ENCODE measurements at regions not wholly inside any gene's neighbourhood (a gene's known extent, or its start where the extent isn't known, plus 50 kb on each side); places are given as distances from the start of the nearest gene placed in this dataset.
A peak's percentile ranks its signal among the peaks of the same experiment; 100 is the strongest.
"Not testable (repeated sequence)": the region's sequence is repeated elsewhere in the genome, so short reads cannot be mapped to it uniquely, and the experiment has no call there.

DNA sequence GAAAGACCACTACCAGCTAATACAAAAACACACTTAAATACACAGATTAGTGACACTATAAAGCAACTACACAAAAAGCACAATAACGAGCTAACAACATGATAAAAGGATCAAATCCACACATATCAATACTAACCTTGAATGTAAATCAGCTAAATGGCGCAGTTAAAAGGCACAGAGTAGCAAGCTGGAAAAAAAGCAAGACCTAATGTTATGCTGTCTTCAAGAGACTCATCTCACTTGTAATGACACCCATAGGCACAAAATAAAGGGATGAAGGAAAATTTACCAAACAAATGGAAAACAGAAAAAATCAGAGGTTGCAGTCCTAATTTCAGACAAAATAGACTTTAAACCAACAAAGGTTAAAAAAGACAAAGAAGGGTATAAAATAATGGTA lies 86.3 kb downstream of the NUS1 start:
- no peak for DNase-seq

DNA sequence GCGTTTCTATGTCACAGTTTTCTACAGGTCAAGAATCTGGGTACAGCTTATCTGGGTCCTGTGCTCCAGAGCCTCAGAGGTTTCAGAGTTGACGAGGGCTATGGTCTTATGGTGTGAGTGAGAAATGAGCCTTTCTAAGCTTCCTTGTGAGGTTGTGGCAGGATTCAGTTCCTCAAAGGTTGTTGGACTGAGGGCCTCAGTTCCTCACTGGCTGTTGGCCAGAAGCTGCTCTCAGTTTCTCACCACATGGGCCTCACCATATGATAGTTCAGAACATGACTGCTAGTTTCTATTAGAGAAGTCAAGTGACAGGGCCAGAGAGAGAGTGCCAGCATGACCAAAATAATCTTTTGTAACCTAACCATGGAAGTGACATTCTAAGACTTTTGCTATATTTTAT lies 96.1 kb downstream of the NUS1 start:
- DNase-seq = no peak

DNA sequence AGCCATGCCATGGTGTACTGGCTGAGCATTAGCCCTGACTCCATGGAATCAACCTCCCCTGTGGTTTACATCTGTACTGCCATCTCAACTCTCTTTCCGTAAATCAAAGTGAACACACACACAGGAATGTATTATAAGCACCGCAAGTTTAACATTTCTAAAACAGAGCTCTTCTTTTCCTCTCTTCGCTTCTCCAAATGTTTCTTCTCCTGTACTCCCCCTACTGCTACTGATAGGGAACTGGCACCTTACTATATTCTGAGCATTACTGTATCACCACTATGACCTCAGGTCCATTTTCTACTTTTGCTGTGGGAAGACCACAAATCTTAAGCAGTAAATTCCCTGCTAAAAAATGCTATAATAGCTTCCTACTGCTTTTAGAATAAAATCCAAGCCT lies 101.2 kb downstream of the NUS1 start:
- no peak for DNase-seq

DNA sequence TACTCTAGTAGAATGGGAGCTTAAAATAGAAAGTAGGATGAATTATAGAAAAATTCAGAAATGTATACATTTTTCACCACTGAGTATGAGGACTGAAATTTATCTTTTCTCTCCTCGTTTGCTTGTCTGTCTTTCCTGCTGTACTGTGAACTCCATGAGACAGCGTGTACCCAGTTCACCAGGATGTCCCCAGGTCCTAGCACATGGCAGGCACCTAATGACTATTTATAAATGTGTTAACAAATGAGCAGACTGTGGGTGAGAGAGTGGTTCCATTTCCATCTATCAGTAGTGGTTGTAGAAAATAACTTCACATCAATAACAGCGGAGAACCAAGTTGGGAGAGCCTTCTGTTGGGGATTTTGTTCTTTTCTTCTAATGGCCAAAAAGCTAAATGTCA lies 106.3 kb downstream of the NUS1 start:
- no peak for DNase-seq

DNA sequence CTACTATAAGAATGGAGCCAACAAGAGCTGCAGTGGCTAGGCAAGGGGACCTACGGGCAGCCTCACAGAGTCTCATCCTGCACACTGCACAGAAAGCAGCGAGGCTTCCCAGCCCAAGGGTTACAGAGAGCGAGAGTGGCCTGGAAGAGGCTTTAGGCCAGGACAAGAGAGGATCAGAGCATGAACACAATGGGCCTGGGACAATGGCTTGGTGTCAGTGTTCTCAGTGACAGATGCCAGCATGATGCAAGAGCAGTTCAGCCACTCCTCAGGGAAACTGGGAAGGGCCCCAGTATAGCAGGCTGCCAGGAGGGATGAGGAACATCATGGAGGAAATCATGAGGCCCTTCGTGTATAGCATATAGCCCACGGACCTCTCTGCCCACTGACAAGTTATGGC lies 108.0 kb downstream of the NUS1 start:
- DNase-seq = no peak

DNA sequence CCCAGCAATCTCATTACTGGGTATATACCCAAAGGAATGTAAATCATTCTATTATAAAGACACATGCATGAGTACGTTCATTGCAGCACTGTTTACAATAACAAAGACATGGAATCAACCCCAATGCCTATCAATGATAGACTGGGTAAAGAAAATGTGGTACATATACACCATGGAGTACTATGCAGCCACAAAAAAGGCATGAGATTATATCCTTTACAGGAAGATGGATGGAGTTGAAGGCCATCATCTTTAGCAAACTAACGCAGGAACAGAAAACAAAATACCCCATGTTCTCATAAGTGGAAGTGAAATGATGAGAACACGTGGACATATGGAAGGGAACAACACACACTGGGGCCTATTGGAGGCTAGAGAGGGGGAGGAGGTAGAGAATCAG lies 115.7 kb downstream of the NUS1 start:
- DNase-seq = no peak

DNA sequence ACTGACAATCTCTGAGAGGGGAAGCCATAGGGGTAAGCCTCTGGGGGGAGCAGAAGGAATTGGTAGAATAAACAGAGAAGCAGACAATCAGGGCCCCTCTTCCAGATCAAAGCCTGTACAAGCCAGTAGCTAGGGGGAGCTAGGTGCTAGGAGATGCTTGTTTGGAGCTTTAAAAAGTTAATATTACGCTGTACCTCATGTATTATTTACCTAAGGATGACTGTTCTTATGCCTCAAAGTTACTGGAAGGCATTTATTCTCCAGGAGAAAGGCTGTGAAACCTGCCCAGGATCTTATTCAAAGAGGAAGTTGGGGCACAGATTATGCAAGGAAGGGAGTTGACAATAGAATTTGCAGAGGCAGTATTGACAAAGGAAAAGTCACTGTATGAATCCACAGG lies 111.8 kb upstream of the SLC35F1 start:
- no peak for DNase-seq

DNA sequence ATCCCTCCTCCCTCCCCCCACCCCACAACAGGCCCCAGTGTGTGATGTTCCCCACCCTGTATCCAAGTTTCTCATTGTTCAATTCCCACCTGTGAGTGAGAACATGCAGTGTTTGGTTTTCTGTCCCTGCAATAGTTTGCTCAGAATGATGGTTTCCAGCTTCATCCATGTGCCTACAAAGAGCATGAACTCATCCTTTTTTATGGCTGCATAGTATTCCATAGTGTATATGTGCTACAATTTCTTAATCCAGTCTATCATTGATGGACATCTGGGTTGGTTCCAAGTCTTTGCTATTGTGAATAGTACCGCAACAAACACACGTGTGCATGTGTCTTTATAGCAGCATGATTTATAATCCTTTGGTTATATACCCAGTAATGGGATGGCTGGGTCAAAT lies 108.2 kb upstream of the SLC35F1 start:
- not testable (repeated sequence) for DNase-seq

DNA sequence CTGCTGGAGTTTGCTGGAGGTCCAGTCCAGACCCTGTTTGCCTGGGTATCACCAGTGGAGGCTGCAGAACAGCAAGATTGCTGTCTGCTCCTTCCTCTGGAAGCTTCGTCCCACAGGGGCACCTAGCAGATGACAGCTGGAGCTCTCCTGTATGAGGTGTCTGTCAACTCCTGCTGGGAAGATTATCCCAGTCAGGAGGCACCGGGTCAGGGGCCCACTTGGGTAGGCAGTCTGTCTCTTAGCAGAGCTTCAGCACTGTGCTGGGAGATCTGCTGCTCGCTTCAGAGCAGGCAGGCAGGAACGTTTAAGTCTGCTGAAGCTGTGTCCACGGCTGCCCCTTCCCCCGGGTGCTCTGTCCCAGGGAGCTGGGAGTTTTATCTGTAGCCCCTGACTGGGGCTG lies 96.8 kb upstream of the SLC35F1 start:
- DNase-seq = no peak

DNA sequence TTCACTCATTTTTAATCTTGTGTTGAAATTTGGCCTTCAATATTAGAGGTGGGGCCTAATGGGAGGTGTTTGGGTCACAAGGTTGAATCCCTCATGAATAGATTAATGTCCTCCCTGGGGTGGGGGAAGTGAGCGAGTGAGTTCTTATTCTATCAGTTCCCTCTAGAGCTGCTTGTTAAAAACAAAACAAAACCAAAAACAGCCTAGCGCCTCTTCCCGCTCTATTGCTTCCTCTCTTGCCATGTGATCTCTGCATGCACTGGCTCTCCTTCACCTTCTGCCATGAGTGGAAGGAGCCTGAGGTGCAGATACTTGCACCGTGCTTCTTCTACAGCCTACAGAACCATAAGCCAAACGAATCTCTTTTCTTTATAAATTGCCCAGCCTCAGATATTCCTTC lies 89.6 kb upstream of the SLC35F1 start:
- DNase-seq = no peak

DNA sequence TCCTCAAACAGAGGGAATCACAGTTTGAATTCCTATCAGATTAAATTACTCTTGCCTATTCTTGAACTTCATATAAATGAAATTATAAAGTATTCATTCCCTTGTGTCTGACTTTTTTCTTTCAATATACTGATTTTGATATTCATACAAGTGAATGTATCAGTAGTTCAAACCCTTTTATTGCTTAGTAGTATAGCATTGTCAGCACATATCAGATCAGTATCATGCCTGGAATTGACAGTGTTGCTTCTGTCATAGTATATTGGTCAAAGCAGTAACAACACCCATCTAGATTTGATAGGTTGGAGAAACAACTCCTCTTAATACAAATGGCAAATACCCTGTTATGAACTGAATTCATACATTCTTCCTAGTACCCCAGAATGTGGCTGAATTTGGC lies 89.1 kb upstream of the SLC35F1 start:
- DNase-seq = no peak

DNA sequence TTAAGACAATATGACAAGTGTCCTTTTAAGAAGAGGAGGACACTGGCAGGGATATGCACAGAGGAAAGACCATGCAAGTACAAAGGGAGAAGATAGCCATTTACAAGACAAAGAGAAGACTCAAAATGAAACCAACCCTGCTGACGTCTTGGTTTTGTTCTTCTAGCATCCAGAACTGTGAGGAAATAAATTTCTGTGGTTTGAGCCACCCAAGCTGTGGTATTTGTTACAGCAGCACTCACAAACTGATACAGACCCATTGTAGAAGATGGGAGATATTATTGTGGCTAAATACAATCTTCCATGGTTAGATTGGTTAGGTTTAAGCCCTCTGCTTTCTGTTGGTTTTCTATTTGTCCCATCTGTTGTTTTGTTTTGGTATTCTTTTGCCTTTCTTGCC lies 88.6 kb upstream of the SLC35F1 start:
- no peak for DNase-seq

DNA sequence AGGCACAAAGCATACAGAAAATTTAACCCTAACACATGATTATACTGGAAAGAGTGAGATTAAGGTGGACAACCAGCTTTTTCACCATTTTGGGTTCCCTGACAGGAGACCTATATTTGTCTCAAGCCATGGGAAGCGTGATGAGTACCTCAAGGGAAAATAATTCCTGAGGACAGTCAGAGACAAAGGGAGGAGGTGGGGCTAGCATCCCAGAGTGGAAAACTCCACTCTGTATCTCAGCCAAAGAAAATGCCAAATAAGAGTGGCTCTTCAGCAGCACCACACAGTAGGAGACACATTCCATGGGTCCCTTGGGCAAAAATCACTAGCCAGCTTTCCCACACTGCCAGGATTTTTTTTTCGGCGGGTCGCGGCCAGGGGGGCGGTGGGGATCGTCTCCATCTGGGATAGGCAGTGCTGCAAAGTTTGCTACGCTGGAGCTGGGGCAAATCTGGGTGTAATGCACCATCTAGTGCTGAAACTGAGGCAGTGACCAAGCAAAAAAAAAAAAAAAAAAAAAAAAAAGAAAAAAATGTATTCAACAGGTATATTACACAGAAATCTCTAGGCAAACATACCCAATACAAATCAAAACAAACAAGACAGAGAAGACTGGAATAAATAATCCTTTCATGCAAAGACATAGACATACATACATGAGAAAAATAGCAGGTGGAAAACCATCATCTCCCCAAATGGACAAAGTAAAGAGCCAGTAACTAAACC lies 77.3 kb upstream of the SLC35F1 start:
- DNase-seq = no peak

DNA sequence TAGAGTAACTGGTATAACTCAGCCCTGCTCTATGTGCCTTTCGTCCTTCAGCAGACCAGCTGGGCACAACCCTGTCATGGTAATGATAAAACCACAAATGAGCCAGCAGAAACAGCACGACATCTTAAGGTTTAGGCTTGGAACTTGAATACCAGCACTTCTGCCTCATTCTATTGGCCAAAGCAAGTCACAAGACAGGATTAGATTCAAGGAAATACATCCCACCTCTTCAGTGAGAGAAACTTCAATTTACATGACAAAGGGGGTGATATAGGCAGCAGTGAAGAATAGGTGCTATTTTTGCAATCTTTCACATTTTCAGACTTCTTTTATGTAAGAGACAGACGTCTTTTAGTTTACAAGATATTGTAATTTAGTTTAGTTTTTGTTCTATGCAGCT lies 69.8 kb upstream of the SLC35F1 start:
- no peak for DNase-seq

DNA sequence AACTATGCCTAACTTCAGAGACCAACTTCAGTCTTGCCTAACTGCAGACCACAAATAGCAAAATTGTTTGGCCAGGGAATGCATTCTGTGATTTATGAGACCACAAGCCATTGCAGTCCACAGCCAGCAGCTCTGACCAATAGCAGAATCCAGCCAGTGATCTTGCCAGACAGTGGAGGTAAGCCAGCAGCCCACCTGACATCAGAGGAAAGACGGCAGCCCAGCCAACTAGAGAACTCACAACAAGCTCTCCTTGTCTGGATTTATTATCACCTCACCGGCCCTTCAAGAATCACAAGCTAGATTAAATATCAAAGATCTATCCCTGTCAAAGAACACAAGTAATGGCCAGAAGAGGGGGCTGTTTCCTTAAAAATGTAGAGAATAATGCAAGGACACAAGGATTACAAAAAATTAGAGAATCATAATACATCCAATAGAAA lies 66.5 kb upstream of the SLC35F1 start:
- peak; percentile 8 to 13 for DNase-seq

DNA sequence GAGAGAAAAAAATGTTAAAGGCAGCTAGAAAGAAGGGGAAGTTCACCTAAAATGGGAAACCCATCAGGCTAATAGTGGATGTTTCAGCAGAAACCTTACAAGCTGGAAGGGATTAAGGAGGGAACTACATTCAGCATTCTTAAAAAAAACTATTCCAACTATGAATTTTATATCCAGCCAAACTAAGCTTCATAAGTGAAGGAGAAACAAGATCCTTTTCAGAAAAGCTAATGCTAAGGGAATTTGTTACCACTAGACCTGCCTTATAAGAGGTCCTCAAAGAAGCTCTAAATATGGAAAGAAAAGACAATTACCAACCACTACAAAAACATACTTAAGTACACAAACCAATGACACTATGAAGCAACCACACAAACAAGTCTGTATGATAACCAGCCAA lies 59.2 kb upstream of the SLC35F1 start:
- no peak for DNase-seq

DNA sequence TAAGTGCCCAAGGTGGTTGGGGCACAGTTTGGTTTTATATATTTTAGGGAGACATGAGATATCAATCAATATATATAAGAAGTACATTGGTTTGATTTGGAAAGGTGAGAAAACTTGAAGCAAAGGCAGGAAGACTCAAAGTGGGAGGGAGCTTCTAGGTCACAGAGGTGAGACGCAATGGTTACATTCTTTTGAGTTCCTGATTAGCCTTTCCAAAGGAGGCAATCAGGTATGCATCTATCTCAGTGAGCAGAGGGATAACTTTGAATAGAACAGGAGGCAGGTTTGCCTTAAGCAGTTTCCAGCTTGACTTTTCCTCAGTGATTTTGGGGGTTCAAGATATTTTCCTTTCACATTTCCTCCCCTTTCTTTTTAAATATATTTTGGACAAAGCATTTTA lies 58.0 kb upstream of the SLC35F1 start:
- no peak for DNase-seq
